NOMO-1 treated with dmso at 0.1 percent for 144 hours (cell line): ENCODE measurements at regions not wholly inside any gene's neighbourhood (a gene's known extent, or its start where the extent isn't known, plus 50 kb on each side); places are given as distances from the start of the nearest gene placed in this dataset.
"Not testable (repeated sequence)": the region's sequence is repeated elsewhere in the genome, so short reads cannot be mapped to it uniquely, and the experiment has no call there.

ENCODE experiments used
- DNase-seq: peaks from one replicate; lab custom pipeline; 2025; ENCODE audit not compliant: unreplicated experiment; lab: John Stamatoyannopoulos, UW

DNA sequence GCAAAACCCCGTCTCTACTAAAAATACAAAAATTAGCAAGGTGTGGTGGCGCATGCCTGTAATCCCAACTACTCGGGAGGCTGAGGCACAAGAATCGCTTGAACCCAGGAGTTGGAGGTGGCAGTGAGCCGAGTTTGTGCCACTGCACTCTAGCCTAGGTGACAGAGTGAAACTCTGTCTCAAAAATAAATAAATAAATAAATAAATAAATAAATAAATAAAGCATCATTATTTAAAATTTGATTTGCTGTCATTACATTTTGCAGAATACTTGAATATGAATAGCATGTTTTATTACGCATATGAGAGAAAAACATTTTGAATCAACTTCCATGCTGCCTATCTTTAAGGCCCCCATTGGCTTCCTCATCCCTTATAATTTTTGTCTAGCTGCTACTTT, 53.4 kb upstream of the MED14 start:
- DNase-seq: not testable (repeated sequence)

DNA sequence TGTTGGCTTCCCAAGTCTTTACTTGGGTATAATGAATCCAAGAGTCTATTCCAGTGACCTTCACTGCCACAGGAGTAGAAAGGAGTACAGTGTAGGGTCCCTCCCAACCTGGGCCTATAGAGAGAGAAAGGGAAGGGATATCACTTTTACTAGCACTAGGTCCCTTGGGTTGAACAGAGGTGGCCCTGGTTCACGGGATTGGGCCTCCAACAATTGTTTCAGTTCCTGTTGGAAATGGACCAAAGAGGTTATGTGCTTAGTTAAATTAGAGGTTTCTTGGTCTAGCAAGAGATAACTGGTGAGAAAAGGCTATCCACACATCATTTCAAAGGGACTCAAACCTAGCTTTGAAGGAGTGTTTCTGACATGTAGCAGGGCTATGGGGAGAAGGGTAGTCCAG, 57.1 kb upstream of the MED14 start:
- DNase-seq: no peak

DNA sequence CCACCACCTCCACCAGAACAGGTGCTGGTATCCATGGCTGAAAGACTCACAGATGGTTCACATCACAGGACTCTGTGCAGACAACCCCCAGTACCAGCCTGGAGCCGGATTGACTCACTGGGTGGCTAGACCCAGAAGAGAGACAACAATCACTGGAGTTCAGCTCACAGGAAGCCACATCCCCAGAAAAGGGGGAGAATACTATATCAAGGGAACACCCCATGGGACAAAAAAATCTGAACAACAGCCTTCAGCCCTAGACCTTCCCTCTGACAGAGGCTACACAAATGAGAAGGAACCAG, 59.4 kb upstream of the MED14 start:
- not testable (repeated sequence) for DNase-seq

DNA sequence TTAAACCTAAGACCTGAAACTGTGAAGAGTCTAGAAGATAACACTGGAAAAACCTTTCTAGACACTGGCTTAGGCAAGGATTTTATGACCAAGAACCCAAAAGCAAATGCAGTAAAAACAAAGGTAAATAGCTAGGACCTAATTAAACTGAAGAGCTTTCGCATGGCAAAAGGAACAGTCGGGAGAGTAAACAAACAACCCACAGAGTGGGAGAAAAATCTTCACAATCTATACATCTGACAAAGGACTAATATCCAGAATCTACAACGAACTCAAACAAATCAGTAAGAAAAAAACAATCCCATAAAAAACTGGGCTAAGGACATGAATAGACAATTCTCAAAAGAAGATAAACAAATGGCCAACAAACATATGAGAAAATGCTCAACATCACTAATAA, 64.4 kb upstream of the MED14 start:
- not testable (repeated sequence) for DNase-seq

DNA sequence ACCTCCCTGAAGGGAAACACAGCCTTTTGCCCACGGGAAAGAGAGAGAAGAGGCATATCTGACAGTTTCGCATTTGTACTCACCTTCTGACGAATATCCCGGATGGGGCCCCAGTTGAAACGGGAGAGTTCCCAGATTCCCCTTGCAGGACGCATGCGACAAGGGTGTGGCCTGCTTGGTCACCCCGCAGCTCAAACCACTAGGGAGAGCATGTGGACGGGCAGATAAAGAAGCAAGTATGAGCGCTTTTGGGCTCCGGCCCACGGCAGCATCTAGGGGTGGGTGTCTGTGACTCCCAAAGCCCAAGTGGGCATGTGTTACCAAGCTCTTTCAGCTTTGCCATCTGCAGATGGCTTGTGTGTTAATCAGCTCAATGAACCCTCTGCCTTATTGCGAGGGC, 70.1 kb upstream of the MED14 start:
- no peak for DNase-seq

DNA sequence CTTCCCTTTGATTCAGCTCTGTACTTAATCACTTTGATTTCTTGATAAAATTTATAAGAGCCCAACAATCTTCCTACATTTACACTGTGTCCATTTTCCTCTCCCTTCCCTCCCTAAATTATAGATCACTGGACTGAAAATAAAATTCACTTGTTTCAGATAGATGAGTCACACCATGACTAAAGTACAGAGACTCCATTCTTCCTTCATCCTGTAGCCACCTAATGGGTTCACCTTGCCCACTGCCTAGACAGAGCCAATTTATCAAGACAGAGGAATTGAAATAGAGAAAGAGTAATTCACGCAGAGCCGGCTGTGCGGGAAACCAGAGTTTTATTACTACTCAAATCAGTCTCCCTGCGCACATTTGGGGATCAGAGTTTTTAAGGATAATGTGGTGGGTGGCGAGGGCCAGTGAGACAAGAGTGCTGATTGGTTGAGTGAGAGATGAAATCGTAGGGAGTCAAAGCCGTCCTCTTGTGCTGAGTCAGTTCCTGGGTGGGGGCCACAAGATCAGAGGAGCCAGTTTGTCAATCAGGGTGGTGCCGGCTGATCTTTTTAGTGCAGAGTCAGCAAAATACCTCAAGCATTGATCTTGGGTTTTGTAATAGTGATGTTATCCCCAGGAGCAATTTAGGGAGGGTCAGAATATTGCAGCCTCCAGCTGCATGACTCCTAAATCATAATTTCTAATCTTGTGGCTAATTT, 71.3 kb upstream of the MED14 start:
- no peak for DNase-seq

DNA sequence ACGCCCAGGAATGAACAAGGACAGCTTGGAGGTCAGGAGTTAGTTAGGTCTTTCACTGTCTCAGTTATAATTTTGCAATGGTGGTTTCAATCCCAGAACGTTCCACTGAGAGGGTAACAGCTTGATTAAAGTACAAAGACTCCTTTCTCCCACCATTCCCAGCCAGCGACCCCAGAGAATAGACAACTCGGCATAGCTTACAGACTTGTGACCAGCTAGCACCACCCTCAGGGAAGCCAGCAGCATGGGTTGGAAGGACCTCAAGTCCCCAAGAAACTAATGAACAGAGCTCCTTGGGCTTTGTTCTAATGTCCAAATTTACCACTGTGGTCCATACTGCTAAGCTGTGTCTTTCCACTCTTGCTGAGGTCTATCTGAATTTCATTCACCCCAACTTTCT, 72.0 kb upstream of the MED14 start:
- DNase-seq: no peak

DNA sequence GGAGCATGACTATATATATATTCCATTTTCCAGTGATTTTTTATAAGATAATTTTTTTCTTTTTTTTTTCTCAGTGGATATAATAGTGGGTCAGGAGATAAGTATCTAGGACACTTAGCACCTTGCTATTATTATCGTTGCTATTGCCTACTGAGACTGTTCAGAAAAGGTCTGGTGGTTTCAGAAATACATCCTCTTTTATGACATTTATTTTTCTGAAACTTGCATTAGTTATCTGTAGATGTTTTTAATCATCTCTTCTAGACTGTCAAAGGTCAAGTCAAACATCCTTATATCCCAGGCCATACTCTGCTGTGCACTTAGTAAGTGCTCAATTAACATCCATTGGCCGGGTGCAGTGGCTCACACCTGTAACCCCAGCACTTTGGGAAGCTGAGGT, 72.9 kb upstream of the MED14 start:
- DNase-seq: no peak

DNA sequence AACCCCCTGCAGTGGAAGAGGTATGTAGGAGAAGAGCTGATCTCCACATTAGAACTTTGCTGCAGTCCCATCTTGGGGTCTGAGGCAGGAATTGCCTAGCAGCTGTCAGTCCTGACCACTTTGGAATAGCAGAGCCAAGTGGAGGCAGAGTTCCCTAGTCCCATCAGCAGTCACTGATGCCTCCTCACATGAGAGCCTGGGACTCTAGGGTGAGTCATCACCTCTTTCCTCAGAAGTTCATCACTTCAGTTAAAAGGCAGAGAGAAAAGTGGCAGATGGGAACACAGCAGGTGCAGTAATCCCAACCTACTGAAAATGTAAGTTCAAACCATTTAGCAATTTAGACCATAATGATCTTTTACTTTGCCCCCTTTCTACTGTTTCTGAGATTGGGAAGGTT, 73.9 kb upstream of the MED14 start:
- DNase-seq: no peak

DNA sequence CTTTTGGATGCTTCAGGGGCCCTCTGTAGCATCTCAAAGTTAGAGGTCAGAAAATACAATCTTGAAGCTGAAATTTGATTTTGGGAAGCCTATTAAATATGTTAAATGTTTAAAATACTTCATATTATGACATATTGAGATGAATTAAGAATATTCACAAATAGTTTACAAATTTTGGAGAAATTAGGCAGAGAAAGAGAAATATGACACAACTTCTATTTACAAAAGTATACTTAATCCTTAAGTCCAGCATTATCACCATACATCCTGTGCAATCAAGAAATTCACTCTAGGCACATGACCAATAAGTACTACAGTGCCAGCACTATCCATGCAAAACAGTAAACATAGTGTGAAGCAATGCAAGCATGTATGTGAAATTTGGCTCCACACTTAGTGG, 79.7 kb upstream of the MED14 start:
- DNase-seq: not testable (repeated sequence)

DNA sequence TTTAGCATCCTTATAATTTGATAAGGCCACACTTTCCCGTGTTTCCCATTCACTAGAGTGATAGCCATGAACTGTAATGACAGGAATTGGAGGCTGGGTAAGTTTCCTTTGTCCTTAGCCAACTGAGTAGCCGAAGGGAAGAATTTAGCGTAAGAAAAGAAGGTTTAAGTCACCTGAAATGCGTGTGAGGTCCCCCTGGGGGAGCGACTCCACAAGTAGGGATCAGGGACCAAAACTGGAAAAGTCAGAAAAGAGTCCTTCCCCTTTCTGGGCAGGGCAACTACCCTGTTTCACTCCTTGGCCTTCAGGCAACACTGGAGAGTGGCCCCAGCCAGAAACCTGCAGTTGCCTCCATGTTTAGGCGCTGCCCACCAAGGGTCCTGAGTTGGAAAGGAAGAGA, 81.6 kb upstream of the MED14 start:
- no peak for DNase-seq

DNA sequence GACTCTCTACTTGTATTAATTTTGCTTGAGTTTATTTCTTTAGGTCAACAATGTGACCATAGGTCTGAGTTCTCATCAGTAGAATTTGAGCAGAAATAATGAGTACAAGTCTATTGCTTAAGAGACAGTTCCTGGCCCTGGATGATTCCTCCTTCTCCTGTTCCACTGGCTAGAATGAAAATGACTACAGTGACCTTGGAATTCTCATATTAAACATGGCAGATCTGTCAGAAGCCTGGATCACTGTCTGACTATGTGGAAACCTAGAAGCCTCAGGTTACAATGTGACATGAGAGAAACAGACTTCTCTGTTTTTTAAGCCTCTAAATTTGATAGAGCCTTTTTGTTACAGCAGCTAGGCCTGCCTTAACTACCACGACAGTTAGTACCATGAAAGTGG, 82.9 kb upstream of the MED14 start:
- no peak for DNase-seq

DNA sequence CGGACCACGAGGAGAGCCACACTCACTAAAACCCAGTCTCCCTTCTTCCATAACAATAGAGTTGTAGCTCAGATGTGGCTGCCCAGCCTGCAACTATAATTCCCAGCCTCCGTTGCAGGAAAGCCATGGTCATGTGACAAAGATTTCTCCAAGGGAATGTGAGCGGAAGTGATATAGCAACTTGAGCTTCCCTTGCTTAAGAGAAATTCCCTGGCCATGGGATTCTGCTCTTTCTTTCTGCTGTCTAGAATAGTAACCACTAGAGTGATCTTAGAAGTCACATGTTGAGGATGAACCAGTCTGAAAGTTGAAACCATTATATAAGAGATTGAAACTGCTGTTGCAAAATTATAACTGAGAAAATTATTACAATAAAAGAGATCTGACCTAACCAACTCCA, 86.4 kb upstream of the MED14 start:
- DNase-seq: no peak

DNA sequence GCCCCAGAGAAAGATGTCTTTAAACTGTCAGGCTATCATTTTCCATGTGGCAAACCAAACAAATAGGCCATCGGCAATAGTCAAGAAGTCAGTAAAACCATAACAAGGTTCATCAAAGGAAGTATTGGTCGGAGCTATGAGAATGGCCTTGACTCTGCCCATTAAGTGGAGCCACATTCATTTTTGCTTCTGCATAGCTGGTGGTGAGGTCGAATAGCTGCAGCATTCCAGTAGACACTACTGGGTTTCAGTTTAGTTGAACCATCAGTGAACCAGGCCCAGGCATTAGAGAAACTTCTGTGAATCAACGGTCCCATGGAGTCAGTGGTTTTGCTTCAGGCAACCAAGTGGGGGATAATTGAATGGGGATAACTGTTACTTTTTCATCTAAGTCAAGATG, 92.0 kb upstream of the MED14 start:
- no peak for DNase-seq

DNA sequence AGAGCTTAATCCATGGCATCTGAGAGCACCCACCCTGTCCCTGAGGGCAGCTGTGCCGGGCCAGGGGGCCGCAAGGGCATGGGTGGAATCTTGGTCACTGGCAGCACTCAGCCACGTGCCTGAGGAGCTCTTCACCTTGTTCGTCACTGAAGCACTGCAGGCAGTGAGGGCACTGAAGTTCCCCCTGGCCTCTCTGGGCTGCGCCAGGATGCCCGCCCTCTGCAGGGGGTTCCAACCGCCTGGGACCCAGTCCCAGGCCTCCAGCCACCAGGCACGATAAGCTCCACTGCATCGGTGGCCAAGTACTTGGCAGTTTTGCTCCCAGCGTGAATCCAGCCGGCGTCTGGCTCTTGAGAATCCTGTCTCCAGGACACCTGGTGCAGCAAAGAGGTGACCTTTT, 96.4 kb upstream of the MED14 start:
- no peak for DNase-seq

DNA sequence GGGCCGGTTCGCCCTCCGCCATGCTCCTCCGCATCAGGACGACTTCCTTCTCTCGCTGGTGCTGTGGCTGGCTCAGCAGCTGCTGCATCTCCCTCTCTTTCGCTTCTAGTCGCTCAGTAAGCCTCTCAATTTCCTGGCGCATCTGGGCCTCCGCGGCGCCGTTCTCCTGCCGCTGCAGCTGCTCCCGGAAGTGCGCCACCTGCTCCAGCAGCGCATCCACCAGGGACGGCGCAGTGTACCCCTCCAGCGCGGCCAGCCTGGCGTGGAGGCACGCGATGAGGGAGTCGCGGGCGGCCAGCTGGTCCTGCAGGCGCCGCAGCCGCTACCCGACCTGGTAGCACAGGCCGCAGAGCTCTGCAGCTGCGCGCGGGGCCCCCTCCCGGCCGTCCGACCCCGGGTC, 97.4 kb upstream of the MED14 start:
- DNase-seq: no peak

DNA sequence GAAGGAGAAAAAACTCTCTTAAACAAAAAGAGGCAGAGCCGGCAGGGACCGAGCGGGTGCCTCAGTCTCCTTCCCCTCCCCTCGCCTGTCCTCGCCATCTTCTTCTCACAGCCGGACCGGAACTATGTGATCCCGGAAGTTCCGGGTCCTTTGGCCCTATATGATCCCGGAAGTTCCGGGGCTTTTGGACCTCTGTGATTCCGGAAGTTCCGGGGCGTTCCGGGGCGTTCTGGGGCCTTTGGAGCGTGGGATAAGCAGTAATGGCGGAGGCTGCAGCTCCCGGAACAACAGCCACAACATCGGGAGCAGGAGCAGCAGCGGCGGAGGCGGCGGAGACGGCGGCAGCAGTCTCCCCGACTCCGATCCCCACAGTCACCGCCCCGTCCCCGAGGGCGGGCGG, 98.9 kb upstream of the MED14 start:
- no peak for DNase-seq

DNA sequence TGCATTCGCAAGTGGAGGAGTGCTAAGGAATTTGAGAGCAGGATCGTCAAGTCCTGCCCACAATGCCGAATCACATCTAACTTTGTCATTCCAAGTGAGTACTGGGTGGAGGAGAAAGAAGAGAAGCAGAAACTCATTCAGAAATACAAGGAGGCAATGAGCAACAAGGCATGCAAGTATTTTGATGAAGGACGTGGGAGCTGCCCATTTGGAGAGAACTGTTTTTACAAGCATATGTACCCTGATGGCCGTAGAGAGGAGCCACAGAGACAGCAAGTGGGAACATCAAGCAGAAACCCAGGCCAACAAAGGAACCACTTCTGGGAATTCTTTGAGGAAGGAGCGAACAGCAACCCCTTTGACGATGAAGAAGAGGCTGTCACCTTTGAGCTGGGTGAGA, 100.2 kb upstream of the MED14 start:
- DNase-seq: no peak

DNA sequence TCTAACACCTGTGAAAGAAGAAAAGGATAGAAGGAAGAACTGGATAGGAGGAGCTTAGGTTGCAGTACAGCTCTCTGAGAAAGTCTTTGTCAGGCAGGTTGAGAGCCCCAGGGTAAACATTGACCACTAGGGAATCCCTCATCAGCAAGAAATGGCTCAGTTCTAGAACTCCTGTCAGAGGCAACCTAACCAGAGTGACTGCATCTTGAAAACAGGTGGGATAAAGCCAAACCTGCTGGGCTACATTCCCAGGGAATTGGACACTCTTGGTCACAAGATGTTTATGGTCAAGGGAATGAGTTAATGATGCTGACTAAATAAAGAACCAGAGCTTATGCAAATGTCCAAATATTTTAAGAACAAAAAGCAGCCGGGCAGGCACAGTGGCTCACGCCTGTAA, 108.3 kb upstream of the MED14 start:
- no peak for DNase-seq

DNA sequence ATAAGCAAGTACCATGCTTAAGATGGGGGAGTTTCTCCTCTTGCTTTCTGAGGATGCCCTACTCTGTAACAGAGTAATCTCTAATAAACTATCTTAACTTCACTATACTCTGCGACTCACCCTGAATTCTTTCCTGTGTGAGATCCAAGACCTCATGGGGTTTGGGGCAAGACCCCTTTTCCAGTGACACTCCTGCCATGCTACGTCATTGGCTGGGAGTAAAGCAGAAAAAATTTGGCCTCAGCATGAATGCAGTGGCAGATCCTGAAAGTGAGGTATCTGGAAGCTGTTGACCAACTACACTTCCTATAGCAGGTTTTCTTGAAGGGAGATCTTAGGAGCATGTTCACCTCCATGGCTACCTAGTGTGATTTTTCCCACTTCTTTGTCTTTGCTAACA, 109.1 kb upstream of the MED14 start:
- no peak for DNase-seq

DNA sequence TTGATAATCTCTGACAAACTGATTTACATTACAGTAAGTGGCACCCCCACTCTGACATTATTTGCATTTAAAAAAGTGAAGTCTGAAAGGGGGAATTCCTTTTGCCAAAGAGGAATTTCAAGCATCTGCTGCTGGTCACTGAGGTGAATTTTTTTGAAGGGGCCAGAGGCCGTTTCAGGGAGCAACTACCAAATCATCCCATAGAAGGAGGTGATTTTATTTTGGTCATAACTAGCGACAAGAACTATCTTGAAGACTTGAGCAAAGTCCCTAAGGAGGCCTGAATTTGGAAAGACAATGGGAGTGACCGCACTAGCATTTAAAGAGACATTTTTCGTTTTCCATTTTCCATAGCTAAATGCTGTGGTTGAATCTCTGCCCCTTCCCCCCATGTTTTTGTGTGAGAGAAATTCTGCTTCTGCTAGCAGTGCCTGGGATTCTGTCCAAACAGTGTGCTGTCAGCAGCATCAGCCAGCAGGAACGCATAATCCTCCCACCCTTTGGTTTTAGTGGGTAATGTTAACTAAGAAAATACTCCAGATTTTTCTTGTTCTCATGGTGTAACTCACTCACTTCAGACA, 110.1 kb upstream of the MED14 start:
- no peak for DNase-seq

DNA sequence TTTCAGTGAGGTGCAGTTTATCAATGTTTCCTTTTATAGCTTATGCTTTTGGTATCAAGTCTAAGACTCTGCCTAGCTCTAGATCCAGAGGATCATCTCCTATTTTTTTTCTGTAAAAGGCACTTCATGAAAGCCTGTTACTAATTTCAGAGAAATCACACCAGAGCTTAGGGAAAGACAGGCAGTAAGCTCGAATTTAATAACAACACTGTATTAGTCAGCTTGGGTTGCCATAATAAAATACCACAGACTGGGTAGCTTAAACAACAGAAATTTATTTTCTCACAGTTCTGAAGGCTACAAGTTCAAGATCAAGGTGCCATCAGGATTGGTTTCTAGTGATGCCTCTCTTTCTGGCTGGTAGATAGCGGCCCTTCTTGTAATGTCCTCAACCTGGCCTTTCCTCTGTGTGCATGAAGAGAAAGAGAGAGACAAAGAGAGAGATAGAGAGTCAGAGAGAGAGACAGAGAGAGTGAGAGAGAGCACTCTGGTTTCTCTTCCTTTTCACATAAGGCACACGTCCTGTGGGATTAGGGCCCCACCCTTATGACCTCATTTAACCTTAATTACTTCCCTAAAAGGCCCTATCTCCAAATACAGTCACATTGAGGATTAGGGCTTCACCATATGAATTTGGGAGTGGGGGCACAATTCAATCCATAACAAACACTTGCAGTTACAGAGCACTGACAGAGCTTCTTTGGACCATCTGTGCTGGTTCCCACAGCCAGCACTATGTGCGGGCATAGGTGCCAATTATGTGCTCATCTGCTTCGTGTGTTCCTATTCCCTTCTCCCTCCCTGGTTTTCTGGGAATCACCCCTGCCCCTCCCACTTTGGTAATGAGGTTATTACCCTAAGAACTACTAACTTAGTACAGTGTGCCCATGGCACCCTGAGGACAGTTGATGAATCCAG, 114.8 kb upstream of the MED14 start:
- no peak for DNase-seq
